HL-60 (cell line): ENCODE measurements at regions not wholly inside any gene's neighbourhood (a gene's known extent, or its start where the extent isn't known, plus 50 kb on each side); places are given as distances from the start of the nearest gene placed in this dataset.

Source experiments
- POLR2AphosphoS5 ChIP-seq: IDR thresholded peaks from 2 replicates; pipeline ENCODE4 v1.6.1; 2012; ENCODE audit warnings: low read depth
- TF ChIP-seq, protein P1 (sequence below): IDR thresholded peaks from one replicate; pipeline ENCODE4 v1.5.1; 2011; ENCODE audit warnings: low read length, control low read depth, inconsistent platforms; ENCODE audit not compliant: insufficient read depth

DNA sequence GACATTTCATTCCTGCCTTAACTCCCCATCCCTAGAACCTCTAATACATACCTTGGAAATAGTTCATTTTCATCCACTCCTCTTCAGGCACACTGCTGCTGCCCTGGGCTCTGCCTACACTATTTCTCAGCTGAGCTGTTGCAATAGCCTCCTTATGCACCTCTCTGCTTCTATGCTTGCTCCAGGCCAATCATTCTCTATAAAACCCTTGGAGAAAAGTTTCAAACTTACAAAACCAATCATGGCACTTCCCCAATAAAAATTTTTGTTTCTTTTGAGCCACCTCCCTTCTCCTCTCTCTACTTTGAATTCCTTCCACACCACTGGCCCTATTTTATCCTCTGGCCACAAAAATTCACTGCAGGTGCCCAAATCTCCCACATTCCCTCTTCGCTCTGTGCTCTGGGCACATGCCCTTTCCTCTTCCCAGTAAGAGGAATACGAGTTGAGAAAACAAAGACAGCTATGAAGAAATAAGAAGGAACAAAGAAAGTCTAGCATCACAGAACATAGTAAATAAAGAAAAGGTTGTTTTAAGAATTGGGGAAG, 301.4 kb downstream of the ELAVL2 start:
- TF ChIP-seq, protein P1, sequence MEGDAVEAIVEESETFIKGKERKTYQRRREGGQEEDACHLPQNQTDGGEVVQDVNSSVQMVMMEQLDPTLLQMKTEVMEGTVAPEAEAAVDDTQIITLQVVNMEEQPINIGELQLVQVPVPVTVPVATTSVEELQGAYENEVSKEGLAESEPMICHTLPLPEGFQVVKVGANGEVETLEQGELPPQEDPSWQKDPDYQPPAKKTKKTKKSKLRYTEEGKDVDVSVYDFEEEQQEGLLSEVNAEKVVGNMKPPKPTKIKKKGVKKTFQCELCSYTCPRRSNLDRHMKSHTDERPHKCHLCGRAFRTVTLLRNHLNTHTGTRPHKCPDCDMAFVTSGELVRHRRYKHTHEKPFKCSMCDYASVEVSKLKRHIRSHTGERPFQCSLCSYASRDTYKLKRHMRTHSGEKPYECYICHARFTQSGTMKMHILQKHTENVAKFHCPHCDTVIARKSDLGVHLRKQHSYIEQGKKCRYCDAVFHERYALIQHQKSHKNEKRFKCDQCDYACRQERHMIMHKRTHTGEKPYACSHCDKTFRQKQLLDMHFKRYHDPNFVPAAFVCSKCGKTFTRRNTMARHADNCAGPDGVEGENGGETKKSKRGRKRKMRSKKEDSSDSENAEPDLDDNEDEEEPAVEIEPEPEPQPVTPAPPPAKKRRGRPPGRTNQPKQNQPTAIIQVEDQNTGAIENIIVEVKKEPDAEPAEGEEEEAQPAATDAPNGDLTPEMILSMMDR: no peak
- TF ChIP-seq POLR2AphosphoS5: no peak
